K562 (cell line): ENCODE measurements at regions not wholly inside any gene's neighbourhood (a gene's known extent, or its start where the extent isn't known, plus 50 kb on each side); places are given as distances from the start of the nearest gene placed in this dataset.

Experiments used
- ARHGAP35 ChIP-seq: fragments of 450-650 bp; IDR thresholded peaks from 2 replicates; pipeline ENCODE4 v1.6.1; 2018; ENCODE audit not compliant: partially characterized antibody
- ERF ChIP-seq: fragments of 450-650 bp; formaldehyde crosslinking; IDR thresholded peaks from 2 replicates; pipeline ENCODE4 v1.4.0; 2020; ENCODE audit warnings: mild to moderate bottlenecking, mixed read lengths
- GABPA ChIP-seq: fragments of 200-800 bp; sonication (Bioruptor generic); conservative IDR thresholded peaks from 2 replicates; pipeline ENCODE4 v1.6.1; 2016; ENCODE audit warnings: low read depth, missing genetic modification characterization, missing compliant biosample characterization
- HNRNPK ChIP-seq: fragments of 200-400 bp; formaldehyde crosslinking; IDR thresholded peaks from one replicate; pipeline ENCODE4 v1.6.1; 2018; ENCODE audit warnings: mild to moderate bottlenecking, low read depth, low read length; ENCODE audit not compliant: poor library complexity, severe bottlenecking
- MAZ ChIP-seq, 2 experiments: fragments of 450-650 bp in 1 of 2; sonication (generic) in 1 of 2; formaldehyde crosslinking; IDR thresholded peaks in 1 of 2; conservative IDR thresholded peaks in 1 of 2; 2 replicates each; pipeline versions ENCODE4 v1.4.0 to v1.5.0; 2020; ENCODE audit warnings: mild to moderate bottlenecking in 1 of 2, missing genetic modification reagents in 1 of 2
- POLR2AphosphoS2 ChIP-seq: IDR thresholded peaks from 2 replicates; pipeline ENCODE4 v1.6.1; 2012; ENCODE audit warnings: low read length, improper control_type of control experiment
- RAD21 ChIP-seq, 2 experiments: fragments of 250-450 bp in 1 of 2; fragments of 450-650 bp in 1 of 2; sonication (Bioruptor Pico) in 1 of 2; formaldehyde crosslinking in 1 of 2; IDR thresholded peaks in 1 of 2; conservative IDR thresholded peaks in 1 of 2; 2 replicates each; pipeline versions ENCODE4 v1.4.0 to v1.8.0; 2020 to 2022; ENCODE audit warnings: mild to moderate bottlenecking in 2 of 2, moderate library complexity in 1 of 2
- ZHX1 ChIP-seq: fragments of 150-350 bp; conservative IDR thresholded peaks from 2 replicates; pipeline ENCODE4 v1.6.1; 2014; ENCODE audit warnings: low read length
- ZNF232 ChIP-seq: sonication (generic); formaldehyde crosslinking; IDR thresholded peaks from 2 replicates; pipeline ENCODE4 v1.8.0; 2022; ENCODE audit warnings: mild to moderate bottlenecking, missing genetic modification reagents
- ZNF274 ChIP-seq: IDR thresholded peaks from 2 replicates; pipeline ENCODE4 v1.6.1; 2011; ENCODE audit warnings: low read depth, mild to moderate bottlenecking, low read length, moderate library complexity, borderline replicate concordance
- ZNF41 ChIP-seq: fragments of 250-450 bp; sonication (Bioruptor Pico); conservative IDR thresholded peaks from 2 replicates; pipeline ENCODE4 v1.4.0; 2020; ENCODE audit warnings: mild to moderate bottlenecking
- TF ChIP-seq, protein P1 (sequence below): fragments of 450-650 bp; formaldehyde crosslinking; IDR thresholded peaks from 2 replicates; pipeline ENCODE4 v1.4.0; 2022; ENCODE audit warnings: mild to moderate bottlenecking, moderate library complexity

DNA sequence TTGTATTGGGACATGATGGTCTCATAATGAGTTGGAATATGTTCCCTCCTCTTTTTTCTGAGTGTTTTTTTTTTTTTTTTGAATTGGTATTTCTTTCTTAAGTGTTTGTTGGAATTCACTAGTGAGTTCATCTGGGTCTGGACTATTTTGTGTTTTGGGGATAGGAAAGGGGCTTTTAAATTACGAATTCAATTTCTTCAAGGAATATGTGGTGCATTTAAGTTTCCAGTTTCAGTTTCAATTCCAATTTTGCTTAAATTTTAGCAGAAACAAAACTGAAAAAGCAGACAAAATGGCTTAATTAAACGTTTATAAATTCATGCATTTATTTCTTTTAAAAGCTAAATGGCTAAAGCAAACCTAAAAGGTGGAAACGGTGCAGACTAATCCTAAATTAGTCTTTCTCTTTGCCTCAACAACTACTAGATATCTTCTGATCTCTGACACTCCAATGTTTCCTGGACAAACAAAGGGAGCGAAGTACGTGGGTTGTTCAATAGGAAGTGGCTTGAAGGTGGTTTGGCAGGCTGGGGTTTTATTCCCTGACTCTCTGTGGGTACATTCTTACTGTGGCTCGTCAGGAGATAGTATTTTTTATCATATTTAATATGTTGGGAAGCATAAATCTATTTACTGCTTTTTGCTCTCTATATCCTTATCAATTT is 50.0 kb upstream of the CORO2B start:
- TF ChIP-seq ZHX1 = no peak
- TF ChIP-seq ZNF41 (CRISPR knock-in tag) = no peak
- TF ChIP-seq ERF (CRISPR knock-in tag) = no peak
- no peak for TF ChIP-seq RAD21 (CRISPR knock-in tag; conservative IDR thresholded peaks at IDR 0.05 in 1 of 2, IDR thresholded peaks at IDR 0.05 in 1 of 2)
- no peak for TF ChIP-seq ZNF274
- TF ChIP-seq ARHGAP35 = no peak
- TF ChIP-seq, protein P1, sequence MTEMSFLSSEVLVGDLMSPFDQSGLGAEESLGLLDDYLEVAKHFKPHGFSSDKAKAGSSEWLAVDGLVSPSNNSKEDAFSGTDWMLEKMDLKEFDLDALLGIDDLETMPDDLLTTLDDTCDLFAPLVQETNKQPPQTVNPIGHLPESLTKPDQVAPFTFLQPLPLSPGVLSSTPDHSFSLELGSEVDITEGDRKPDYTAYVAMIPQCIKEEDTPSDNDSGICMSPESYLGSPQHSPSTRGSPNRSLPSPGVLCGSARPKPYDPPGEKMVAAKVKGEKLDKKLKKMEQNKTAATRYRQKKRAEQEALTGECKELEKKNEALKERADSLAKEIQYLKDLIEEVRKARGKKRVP (CRISPR knock-in tag) = no peak
- no peak for TF ChIP-seq HNRNPK
- no peak for TF ChIP-seq ZNF232 (CRISPR knock-in tag)
- TF ChIP-seq POLR2AphosphoS2 = no peak
- TF ChIP-seq MAZ (CRISPR knock-in tag; conservative IDR thresholded peaks at IDR 0.05 in 1 of 2, IDR thresholded peaks at IDR 0.05 in 1 of 2) = no peak
- no peak for TF ChIP-seq GABPA (tag)
